Central memory CD8-positive, alpha-beta T cell (primary cell): ENCODE measurements at regions not wholly inside any gene's neighbourhood (a gene's known extent, or its start where the extent isn't known, plus 50 kb on each side); places are given as distances from the start of the nearest gene placed in this dataset.

Experiments used
- ATAC-seq: fragments of 150-1000 bp; cut with Tn5 transposase; replicated peaks from 2 replicates; pipeline ENCODE4 v1.10.0; 2022; ENCODE audit warnings: mild to moderate bottlenecking, moderate FRiP score, moderate number of reproducible peaks; ENCODE audit not compliant: poor library complexity, severe bottlenecking; ENCODE audit errors: extremely low read depth
- DNase-seq, 2 donors: peaks; one replicate each; pipeline ENCODE4 v3.0.0; 2021; ENCODE audit warnings: low spot score in 2 of 2
- H3K27ac Mint-ChIP-seq: one replicate; pipeline ENCODE4 v1.8.0; 2022; ENCODE audit warnings: low read depth, mild to moderate bottlenecking, moderate library complexity, mixed read lengths
- H3K27me3 Mint-ChIP-seq: one replicate; pipeline ENCODE4 v1.8.0; 2022; ENCODE audit warnings: mixed read lengths
- H3K36me3 Mint-ChIP-seq: one replicate; pipeline ENCODE4 v1.8.0; 2022; ENCODE audit warnings: mild to moderate bottlenecking, moderate library complexity, mixed read lengths; ENCODE audit not compliant: insufficient read depth
- H3K4me1 Mint-ChIP-seq: one replicate; pipeline ENCODE4 v1.8.0; 2022; ENCODE audit warnings: mixed read lengths
- H3K4me3 Mint-ChIP-seq: one replicate; pipeline ENCODE4 v1.8.0; 2022; ENCODE audit warnings: mild to moderate bottlenecking, moderate library complexity, mixed read lengths
- H3K9me3 Mint-ChIP-seq: one replicate; pipeline ENCODE4 v1.8.0; 2022; ENCODE audit warnings: mixed read lengths

- ATAC-seq (no peak), DNase-seq (no peak)
- H3K9me3 Mint-ChIP-seq: peaks cover 5% of the 10 kb centered on the region
- no peaks in the 10 kb centered on the region for H3K4me1 Mint-ChIP-seq
- H3K27me3 Mint-ChIP-seq: no peaks in the 10 kb centered on the region
- H3K36me3 Mint-ChIP-seq: no peaks in the 10 kb centered on the region
- H3K27ac Mint-ChIP-seq: no peak overlapping the region
- H3K4me3 Mint-ChIP-seq: no peak overlapping the region
Observed at GRCh38 chr5:52339285-52339684, 448.4 kb upstream of the ITGA1 start.

GRCh38 chr5:52342361-52342760 is 445.4 kb upstream of the ITGA1 start:
- no peak overlapping the region for H3K4me3 Mint-ChIP-seq
- H3K27ac Mint-ChIP-seq: no peak overlapping the region
- H3K36me3 Mint-ChIP-seq: no peaks in the 10 kb centered on the region
- no peak for ATAC-seq
- H3K9me3 Mint-ChIP-seq: peaks cover 5% of the 10 kb centered on the region
- no peaks in the 10 kb centered on the region for H3K4me1 Mint-ChIP-seq
- H3K27me3 Mint-ChIP-seq: no peaks in the 10 kb centered on the region
- DNase-seq: no peak

DNA sequence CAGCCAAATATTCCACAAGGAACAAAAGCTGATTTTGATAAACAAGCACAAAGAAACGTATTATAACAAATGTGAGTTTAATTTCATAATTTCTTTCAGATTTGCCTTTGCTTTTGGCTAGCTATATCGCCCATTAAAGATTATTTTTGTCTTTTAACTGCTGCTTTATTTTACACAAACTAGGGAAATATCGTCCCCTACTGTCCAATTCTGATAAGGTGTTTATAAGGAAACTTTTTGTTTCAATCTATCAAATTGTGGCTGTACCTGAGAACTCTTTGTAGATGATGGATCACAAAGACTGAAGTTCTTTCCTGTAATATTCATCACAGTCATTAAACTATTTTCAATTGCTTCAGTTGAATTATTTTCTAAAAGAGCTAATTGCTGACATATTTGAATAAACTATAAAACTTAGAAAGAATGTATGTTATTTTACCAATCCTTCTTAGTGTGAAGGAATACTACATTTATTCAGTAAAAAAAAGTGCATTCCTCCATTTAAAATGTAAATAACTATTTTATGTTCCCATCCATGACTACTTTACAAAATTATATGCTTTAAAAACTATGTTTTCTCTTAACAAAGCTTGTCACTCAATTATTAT is 431.3 kb upstream of the ITGA1 start:
- H3K4me3 Mint-ChIP-seq: no peak overlapping the region
- no peaks in the 10 kb centered on the region for H3K4me1 Mint-ChIP-seq

GRCh38 chr5:52359261-52359660 is 428.5 kb upstream of the ITGA1 start:
- Mint-ChIP-seq H3K36me3 (no peaks in the 10 kb centered on the region), H3K27me3 (no peaks in the 10 kb centered on the region), H3K4me1 (no peaks in the 10 kb centered on the region), H3K27ac (no peak overlapping the region), H3K9me3 (no peaks in the 10 kb centered on the region), H3K4me3 (no peak overlapping the region)
- ATAC-seq (no peak), DNase-seq (no peak)

More for the DNA sequence above, 431.3 kb upstream of the ITGA1 start:
- DNase-seq (no peak), ATAC-seq (no peak)
- Mint-ChIP-seq H3K9me3 (no peaks in the 10 kb centered on the region), H3K36me3 (no peaks in the 10 kb centered on the region), H3K27me3 (no peaks in the 10 kb centered on the region), H3K27ac (no peak overlapping the region)

DNA sequence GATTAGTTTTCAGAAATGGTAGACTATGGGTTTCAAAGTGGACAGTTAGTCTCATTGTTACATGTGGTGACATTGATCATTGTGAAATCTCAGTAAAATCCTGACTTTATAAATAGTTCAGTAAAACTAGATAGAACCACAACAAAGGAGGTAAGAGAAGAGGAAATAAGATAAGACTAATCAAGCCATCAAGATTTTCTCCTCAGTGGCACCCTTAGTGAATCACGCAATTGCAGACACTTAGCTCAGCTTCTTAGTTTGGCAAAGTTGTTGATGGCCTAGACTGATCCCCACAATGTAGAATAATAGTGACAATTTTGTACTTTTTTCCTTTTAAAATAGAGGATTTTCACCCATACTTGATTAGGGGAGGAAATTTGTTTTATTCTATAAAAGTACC is 426.7 kb upstream of the ITGA1 start:
- DNase-seq: no peak
- H3K27me3 Mint-ChIP-seq: no peaks in the 10 kb centered on the region
- H3K36me3 Mint-ChIP-seq: no peaks in the 10 kb centered on the region
- no peak overlapping the region for H3K27ac Mint-ChIP-seq
- no peaks in the 10 kb centered on the region for H3K9me3 Mint-ChIP-seq
- ATAC-seq: no peak
- H3K4me1 Mint-ChIP-seq: no peaks in the 10 kb centered on the region
- H3K4me3 Mint-ChIP-seq: no peak overlapping the region

- DNase-seq (no peak), ATAC-seq (no peak)
- H3K27ac Mint-ChIP-seq: no peak overlapping the region
- H3K36me3 Mint-ChIP-seq: peaks cover 2% of the 10 kb centered on the region
- no peak overlapping the region for H3K4me3 Mint-ChIP-seq
- no peaks in the 10 kb centered on the region for H3K4me1 Mint-ChIP-seq
- no peaks in the 10 kb centered on the region for H3K27me3 Mint-ChIP-seq
- H3K9me3 Mint-ChIP-seq: no peaks in the 10 kb centered on the region
Observed at GRCh38 chr5:52374286-52374685, 413.4 kb upstream of the ITGA1 start.

DNA sequence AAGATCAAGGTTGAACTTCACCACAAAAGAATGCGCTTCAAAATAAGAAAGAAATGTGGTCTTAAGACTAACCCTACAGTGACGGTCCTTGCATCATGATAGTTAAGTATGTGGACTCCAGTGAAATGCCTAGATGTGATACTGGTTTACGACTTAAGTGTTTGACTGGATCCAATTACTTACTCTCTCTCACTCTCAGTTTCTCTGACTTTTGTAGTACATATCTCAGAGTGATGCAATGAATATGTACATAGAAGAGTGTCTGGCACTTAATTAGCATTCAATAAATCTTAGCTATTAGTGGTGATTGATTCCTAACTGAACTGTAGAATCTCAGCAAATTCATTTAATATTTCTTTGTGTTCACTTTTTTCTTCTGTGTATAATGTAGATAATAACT is 411.7 kb upstream of the ITGA1 start:
- no peak for DNase-seq
- H3K4me1 Mint-ChIP-seq: no peaks in the 10 kb centered on the region
- H3K27me3 Mint-ChIP-seq: no peaks in the 10 kb centered on the region
- H3K36me3 Mint-ChIP-seq: peaks cover 2% of the 10 kb centered on the region
- H3K4me3 Mint-ChIP-seq: no peak overlapping the region
- ATAC-seq: no peak
- H3K9me3 Mint-ChIP-seq: peaks cover 10% of the 10 kb centered on the region
- no peak overlapping the region for H3K27ac Mint-ChIP-seq

DNA sequence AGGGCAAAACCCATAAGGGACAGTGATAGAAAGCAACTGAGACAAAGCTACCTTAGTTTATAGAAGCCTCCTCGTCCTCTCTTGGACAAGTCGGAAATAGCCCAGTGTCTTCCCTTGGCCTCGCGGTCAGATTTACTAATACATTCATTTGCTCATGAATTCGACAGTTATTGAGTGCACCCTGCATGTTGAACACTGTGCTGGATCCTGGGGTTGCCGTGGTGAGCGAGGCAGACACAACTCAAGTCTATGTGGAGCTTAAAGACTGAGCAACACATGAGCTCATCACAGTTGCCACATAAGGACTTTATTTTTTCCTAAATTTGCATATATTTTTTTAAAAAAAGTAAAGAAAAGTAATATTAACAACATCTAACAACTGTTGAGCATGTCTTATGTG is 411.1 kb upstream of the ITGA1 start:
- no peak overlapping the region for H3K27ac Mint-ChIP-seq
- DNase-seq (no peak), ATAC-seq (no peak)

DNA sequence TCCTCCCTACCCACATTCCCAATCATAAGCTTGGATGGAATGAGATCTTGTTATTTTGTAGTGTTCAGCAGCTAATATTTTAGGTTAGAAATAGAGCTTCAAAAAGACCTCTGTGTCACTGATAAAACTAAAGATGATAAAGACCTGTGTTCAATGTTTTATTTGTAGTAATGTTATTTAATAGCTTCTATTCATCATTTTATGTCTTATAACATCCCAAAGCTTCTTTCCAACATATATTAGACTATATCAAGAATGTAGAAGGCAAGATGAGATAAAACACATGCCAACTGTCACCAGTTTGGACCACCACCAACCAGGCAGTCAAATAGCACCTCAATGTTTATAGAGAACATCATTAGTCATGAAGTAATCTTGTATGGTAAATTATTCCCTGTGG is 409.5 kb upstream of the ITGA1 start:
- no peaks in the 10 kb centered on the region for H3K36me3 Mint-ChIP-seq
- no peak overlapping the region for H3K4me3 Mint-ChIP-seq
- DNase-seq (no peak), ATAC-seq (no peak)
- no peaks in the 10 kb centered on the region for H3K4me1 Mint-ChIP-seq
- H3K27me3 Mint-ChIP-seq: no peaks in the 10 kb centered on the region
- peaks cover 13% of the 10 kb centered on the region for H3K9me3 Mint-ChIP-seq
- H3K27ac Mint-ChIP-seq: no peak overlapping the region

More for the DNA sequence above, 411.1 kb upstream of the ITGA1 start:
- Mint-ChIP-seq H3K4me3 (no peak overlapping the region), H3K36me3 (peaks cover 2% of the 10 kb centered on the region), H3K27me3 (no peaks in the 10 kb centered on the region), H3K4me1 (no peaks in the 10 kb centered on the region), H3K9me3 (peaks cover 13% of the 10 kb centered on the region)

- no peak for DNase-seq
- ATAC-seq: no peak
- Mint-ChIP-seq H3K27me3 (no peaks in the 10 kb centered on the region), H3K27ac (no peak overlapping the region), H3K36me3 (no peaks in the 10 kb centered on the region), H3K4me1 (no peaks in the 10 kb centered on the region), H3K9me3 (peaks cover 5% of the 10 kb centered on the region), H3K4me3 (no peak overlapping the region)
Observed at GRCh38 chr5:52388349-52388748, 399.4 kb upstream of the ITGA1 start.

GRCh38 chr5:52392321-52392720 is 395.4 kb upstream of the ITGA1 start:
- H3K27me3 Mint-ChIP-seq: no peaks in the 10 kb centered on the region
- H3K36me3 Mint-ChIP-seq: no peaks in the 10 kb centered on the region
- no peak overlapping the region for H3K4me3 Mint-ChIP-seq
- no peak for DNase-seq
- H3K27ac Mint-ChIP-seq: no peak overlapping the region
- H3K9me3 Mint-ChIP-seq: peaks cover 5% of the 10 kb centered on the region
- ATAC-seq: no peak
- no peaks in the 10 kb centered on the region for H3K4me1 Mint-ChIP-seq

DNA sequence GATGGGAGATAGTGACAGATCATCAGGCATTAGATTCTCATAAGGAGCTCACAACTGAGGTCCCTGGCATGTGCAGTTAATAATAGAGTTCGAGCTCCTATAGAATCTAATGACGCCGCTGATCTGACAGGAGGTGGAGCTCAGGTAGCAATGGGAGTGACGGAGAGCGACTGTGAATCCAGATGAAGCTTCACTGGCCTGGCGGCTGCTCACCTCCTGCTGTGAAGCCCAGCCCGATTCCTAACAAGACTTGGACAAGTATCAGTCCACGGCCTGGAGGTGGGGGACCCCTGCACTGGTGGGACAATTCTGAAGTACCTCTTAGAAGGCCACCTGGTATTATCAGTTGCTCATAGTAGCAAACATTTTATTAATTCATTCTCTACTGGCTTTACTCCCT is 377.9 kb upstream of the ITGA1 start:
- Mint-ChIP-seq H3K4me3 (no peak overlapping the region), H3K36me3 (no peaks in the 10 kb centered on the region), H3K4me1 (no peaks in the 10 kb centered on the region), H3K27ac (no peak overlapping the region), H3K9me3 (no peaks in the 10 kb centered on the region), H3K27me3 (no peaks in the 10 kb centered on the region)
- ATAC-seq (no peak), DNase-seq (no peak)

- Mint-ChIP-seq H3K36me3 (no peaks in the 10 kb centered on the region), H3K27me3 (no peaks in the 10 kb centered on the region), H3K9me3 (no peaks in the 10 kb centered on the region), H3K4me1 (no peaks in the 10 kb centered on the region), H3K4me3 (no peak overlapping the region), H3K27ac (no peak overlapping the region)
- ATAC-seq: no peak
- no peak for DNase-seq
Observed at GRCh38 chr5:52419357-52419756, 368.4 kb upstream of the ITGA1 start.

DNA sequence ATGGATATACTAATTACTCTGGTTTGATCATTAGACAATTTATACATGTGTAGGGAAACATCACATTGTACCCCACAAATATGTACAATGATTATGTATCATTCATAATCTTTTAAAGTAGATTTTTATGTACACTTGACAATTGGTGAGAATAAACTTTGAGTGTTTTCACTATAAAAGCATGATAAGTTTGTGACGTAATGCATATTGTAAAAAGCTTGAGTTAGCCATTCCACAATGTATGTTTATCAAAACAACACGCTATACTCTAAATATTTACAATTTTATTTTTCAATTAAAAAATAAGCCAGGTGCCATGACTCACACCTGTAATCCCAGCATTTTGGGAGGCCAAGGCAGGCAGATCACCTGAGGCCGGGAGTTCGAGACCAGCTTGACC is 360.1 kb upstream of the ITGA1 start:
- Mint-ChIP-seq H3K27ac (no peak overlapping the region), H3K4me1 (no peaks in the 10 kb centered on the region), H3K9me3 (peaks cover 6% of the 10 kb centered on the region), H3K4me3 (no peak overlapping the region), H3K36me3 (no peaks in the 10 kb centered on the region), H3K27me3 (no peaks in the 10 kb centered on the region)
- DNase-seq (no peak), ATAC-seq (no peak)
